Transverse colon (tissue), 4 donors: ENCODE measurements at regions not wholly inside any gene's neighbourhood (a gene's known extent, or its start where the extent isn't known, plus 50 kb on each side); places are given as distances from the start of the nearest gene placed in this dataset.

ENCODE experiments used
- DNase-seq: peaks from one replicate; pipeline ENCODE4 v3.0.0-alpha.2; 2019
- H3K27ac ChIP-seq, 4 donors: fragments of 200-600 bp; sonication (generic); 2 replicates each; pipeline ENCODE4 v1.5.1; 2016 to 2018; ENCODE audit warnings: inconsistent platforms in 4 of 4
- H3K27me3 ChIP-seq: fragments of 200-600 bp; sonication (generic); 2 replicates; pipeline ENCODE4 v1.5.1; 2017; ENCODE audit warnings: inconsistent platforms
- H3K36me3 ChIP-seq, 4 donors: fragments of 200-600 bp; sonication (generic); 2 replicates each; pipeline ENCODE4 v1.5.1; 2017 to 2019; ENCODE audit warnings: inconsistent platforms in 4 of 4
- H3K4me1 ChIP-seq, 4 donors: fragments of 200-600 bp; sonication (generic); 2 replicates each; pipeline ENCODE4 v1.5.1; 2017 to 2020; ENCODE audit warnings: inconsistent platforms in 4 of 4
- H3K4me3 ChIP-seq, 4 donors: fragments of 200-600 bp; sonication (generic); 1 replicate in 1 of 4; 2 replicates in 3 of 4; pipeline versions ENCODE4 v1.5.1 to v1.6.1; 2017 to 2019; ENCODE audit warnings: inconsistent platforms in 4 of 4
- H3K9me3 ChIP-seq, 2 donors: fragments of 200-600 bp; sonication (generic); 2 replicates each; pipeline ENCODE4 v1.5.1; 2017 to 2019; ENCODE audit warnings: inconsistent platforms in 2 of 2
- EP300 ChIP-seq: sonication (generic); formaldehyde crosslinking; IDR thresholded peaks from one replicate; pipeline ENCODE4 v1.6.1; 2017; ENCODE audit warnings: antibody characterized with exemption, low read depth
- POLR2A ChIP-seq: fragments of 450-650 bp; IDR thresholded peaks from one replicate; pipeline ENCODE4 v1.6.1; 2016; ENCODE audit warnings: antibody characterized with exemption, mild to moderate bottlenecking, moderate library complexity
- POLR2AphosphoS5 ChIP-seq, 3 donors: sonication (generic); formaldehyde crosslinking; IDR thresholded peaks; one replicate each; pipeline ENCODE4 v1.6.1; 2016; ENCODE audit warnings: antibody characterized with exemption in 3 of 3
- WGBS, 2 donors: methylation state at CpG; one replicate each; pipeline ENCODE4 v1.1.5; 2018; ENCODE audit warnings: low coverage in 1 of 2; 5-methylcytosine and 5-hydroxymethylcytosine counted together
- in situ Hi-C, 4 donors: fragments of 200-750 bp; cut with MboI; loops; one replicate each; pipeline versions ENCODE4 v1.15.0 to v1.15.1; 2017; ENCODE audit warnings: low sequenced_read_pairs in 3 of 4, low pct_ligation_motif_present in 1 of 4, low pct_unique_long_range_greater_than_20kb in 1 of 4
- intact Hi-C: fragments of 100-400 bp; cut with DNase I; formaldehyde crosslinking; loops from one replicate; pipeline ENCODE4 v1.15.1; 2023; ENCODE audit warnings: low total_unique reads
- TF ChIP-seq, protein P1 (sequence below), 5 experiments: fragments of 200-600 bp in 3 of 5; fragments of 450-650 bp in 2 of 5; sonication (generic) in 3 of 5; IDR thresholded peaks; 1 replicate in 2 of 5; 2 replicates in 3 of 5; pipeline ENCODE4 v1.5.1; 2016 to 2017; ENCODE audit warnings: antibody characterized with exemption in 5 of 5, inconsistent platforms in 3 of 5, mild to moderate bottlenecking in 2 of 5, moderate library complexity in 1 of 5

DNA sequence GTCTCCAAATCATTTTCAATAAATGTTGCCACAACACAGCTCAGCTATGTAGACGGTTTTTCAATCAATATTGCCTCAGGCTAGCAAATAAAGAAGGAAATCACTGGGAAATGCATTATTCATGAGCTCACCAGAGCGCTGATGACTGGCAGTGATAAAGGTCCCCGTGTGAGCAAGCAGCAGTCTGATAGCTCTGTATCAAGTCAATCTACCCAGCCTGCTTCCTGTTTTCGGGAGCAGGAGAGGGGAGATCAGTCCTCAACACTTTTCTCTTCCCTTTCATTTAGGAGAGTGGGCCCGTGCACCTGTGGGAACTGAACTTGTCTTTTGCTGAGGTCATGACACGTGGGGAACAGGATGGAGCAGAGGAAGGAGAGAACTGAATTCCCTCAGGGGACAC, 253.9 kb upstream of the SIX2 start:
- Histone ChIP-seq H3K27me3 (peaks cover 3% of the 10 kb centered on the region), H3K4me1 (no peaks in the 10 kb centered on the region), H3K4me3 (no peak overlapping the region), H3K36me3 (no peaks in the 10 kb centered on the region), H3K9me3 (no peaks in the 10 kb centered on the region), H3K27ac (no peak overlapping the region)
- intact Hi-C loops (no loop called here), in situ Hi-C loops (no loop called here)
- 60 to 64% methylated on average over 2 to 6 of the region's 6 CpGs for WGBS, 2 donors
- no peak for DNase-seq
- TF ChIP-seq, protein P1, sequence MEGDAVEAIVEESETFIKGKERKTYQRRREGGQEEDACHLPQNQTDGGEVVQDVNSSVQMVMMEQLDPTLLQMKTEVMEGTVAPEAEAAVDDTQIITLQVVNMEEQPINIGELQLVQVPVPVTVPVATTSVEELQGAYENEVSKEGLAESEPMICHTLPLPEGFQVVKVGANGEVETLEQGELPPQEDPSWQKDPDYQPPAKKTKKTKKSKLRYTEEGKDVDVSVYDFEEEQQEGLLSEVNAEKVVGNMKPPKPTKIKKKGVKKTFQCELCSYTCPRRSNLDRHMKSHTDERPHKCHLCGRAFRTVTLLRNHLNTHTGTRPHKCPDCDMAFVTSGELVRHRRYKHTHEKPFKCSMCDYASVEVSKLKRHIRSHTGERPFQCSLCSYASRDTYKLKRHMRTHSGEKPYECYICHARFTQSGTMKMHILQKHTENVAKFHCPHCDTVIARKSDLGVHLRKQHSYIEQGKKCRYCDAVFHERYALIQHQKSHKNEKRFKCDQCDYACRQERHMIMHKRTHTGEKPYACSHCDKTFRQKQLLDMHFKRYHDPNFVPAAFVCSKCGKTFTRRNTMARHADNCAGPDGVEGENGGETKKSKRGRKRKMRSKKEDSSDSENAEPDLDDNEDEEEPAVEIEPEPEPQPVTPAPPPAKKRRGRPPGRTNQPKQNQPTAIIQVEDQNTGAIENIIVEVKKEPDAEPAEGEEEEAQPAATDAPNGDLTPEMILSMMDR (IDR thresholded peaks at IDR 0.05), result no peak
- no peak for TF ChIP-seq EP300

DNA sequence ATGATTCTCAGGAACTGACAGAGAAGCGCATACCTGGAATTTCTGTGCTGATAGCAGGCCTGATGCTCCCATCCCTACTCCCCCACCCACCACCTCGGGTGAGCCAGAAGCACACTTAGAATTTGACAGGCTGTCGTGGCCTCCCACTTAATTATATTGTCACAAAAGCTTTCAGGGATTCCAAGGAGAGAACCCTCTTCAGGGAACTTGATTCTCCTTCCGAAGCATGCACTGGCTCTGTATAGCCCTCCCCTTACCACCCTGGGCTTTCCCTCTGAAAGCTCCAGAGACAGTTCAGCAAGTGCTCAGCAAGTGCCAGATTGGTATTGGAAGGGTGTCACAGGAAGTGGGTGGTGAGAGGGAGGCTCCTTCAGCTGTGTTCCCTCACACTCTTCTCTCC, 252.5 kb upstream of the SIX2 start:
- intact Hi-C loops, result no loop called here

DNA sequence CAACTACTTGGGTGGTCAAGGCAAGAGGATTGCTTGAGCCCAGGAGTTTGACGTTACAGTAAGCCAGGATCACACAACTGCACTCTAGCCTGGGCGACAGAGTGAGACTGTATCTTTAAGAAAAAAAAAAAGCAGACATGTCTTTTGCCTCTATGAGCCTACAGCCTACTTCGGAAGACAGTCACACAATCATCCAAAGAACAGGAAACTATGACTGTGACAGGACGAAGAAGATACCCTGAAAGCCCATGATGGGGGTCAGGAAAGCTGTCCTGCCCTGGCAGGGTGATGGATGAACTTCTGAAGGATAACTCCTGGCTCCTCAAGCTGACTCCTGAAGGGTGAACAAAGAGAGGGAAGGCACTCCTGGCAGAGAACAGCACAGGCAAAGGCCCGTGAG, 251.7 kb upstream of the SIX2 start:
- WGBS, 2 donors, result 57 to 62% methylated on average over 3 to 5 of the region's 5 CpGs
- no peaks in the 10 kb centered on the region for H3K9me3 ChIP-seq
- in situ Hi-C loops, result no loop called here
- no peak overlapping the region for H3K27ac ChIP-seq
- H3K4me1 ChIP-seq, result peaks cover 0 to 5% (median 0%) of the 10 kb centered on the region in 4 donors
- H3K36me3 ChIP-seq, result no peaks in the 10 kb centered on the region
- H3K4me3 ChIP-seq, result no peak overlapping the region
- no peaks in the 10 kb centered on the region for H3K27me3 ChIP-seq
- no peak for DNase-seq
- intact Hi-C loops, result no loop called here
- TF ChIP-seq, protein P1 (IDR thresholded peaks at IDR 0.05), result no peak
- TF ChIP-seq POLR2AphosphoS5 (IDR thresholded peaks at IDR 0.05), result no peak
- no peak for TF ChIP-seq EP300
- no peak for TF ChIP-seq POLR2A

More for the DNA sequence above, 252.5 kb upstream of the SIX2 start:
- 78% methylated on average over 4 of the region's 4 CpGs; no CpG with 5 or more reads in 1 of the 2 donors for WGBS, 2 donors
- DNase-seq, result no peak
- Histone ChIP-seq H3K9me3 (no peaks in the 10 kb centered on the region), H3K27ac (no peak overlapping the region), H3K4me1 (peaks cover 0 to 4% (median 0%) of the 10 kb centered on the region in 4 donors), H3K36me3 (no peaks in the 10 kb centered on the region), H3K27me3 (no peaks in the 10 kb centered on the region), H3K4me3 (no peak overlapping the region)
- in situ Hi-C loops, result no loop called here
- TF ChIP-seq, protein P1 (IDR thresholded peaks at IDR 0.05), result no peak
- TF ChIP-seq EP300, result no peak
- TF ChIP-seq POLR2A, result no peak
- TF ChIP-seq POLR2AphosphoS5 (IDR thresholded peaks at IDR 0.05), result no peak

DNA sequence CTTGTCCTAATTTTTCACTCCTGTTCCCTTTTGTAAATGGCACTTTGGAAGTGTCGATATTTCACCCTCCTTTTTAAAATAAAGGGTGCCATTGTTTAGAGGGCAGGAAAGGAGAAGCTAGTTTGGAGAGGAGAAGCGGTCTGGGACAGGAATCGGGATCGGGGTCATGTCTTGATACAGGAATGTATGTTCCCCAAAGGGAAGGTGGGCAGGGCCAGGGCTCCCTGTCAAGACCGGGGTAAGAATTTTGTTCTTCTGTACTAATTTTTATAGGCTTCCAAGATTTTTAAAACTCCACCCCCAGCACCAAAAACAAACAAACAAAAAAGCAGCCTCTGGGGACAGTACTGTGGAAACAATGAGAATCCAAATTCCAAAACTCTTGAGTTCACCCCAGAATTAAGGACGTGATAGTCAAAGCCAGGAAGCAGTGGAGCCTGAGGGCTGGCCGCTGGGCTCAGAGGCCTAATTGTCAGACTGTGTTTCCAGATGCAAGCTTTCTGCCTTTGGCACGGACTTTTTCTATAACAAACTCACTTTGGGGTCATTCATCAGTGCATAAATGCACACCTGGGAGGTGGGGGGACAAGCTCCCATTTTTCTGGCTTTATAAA, 250.4 kb upstream of the SIX2 start:
- Histone ChIP-seq H3K36me3 (no peaks in the 10 kb centered on the region), H3K9me3 (no peaks in the 10 kb centered on the region), H3K27me3 (no peaks in the 10 kb centered on the region), H3K27ac (no peak overlapping the region), H3K4me1 (peaks cover 0 to 5% (median 0%) of the 10 kb centered on the region in 4 donors), H3K4me3 (no peak overlapping the region)
- intact Hi-C loops, result no loop called here
- 77 to 86% methylated on average over 6 to 8 of the region's 8 CpGs for WGBS, 2 donors
- in situ Hi-C loops, result no loop called here
- no peak for DNase-seq
- TF ChIP-seq, protein P1 (IDR thresholded peaks at IDR 0.05), result no peak
- no peak for TF ChIP-seq POLR2A
- TF ChIP-seq POLR2AphosphoS5 (IDR thresholded peaks at IDR 0.05), result no peak
- TF ChIP-seq EP300, result no peak
